GM18520 (cell line): ENCODE measurements at regions not wholly inside any gene's neighbourhood (a gene's known extent, or its start where the extent isn't known, plus 50 kb on each side); places are given as distances from the start of the nearest gene placed in this dataset.

ENCODE experiments used
- ATAC-seq: cut with Tn5 transposase; IDR thresholded peaks from one replicate; pipeline ENCODE4 v1.9.1; 2021; ENCODE audit not compliant: unreplicated experiment

DNA sequence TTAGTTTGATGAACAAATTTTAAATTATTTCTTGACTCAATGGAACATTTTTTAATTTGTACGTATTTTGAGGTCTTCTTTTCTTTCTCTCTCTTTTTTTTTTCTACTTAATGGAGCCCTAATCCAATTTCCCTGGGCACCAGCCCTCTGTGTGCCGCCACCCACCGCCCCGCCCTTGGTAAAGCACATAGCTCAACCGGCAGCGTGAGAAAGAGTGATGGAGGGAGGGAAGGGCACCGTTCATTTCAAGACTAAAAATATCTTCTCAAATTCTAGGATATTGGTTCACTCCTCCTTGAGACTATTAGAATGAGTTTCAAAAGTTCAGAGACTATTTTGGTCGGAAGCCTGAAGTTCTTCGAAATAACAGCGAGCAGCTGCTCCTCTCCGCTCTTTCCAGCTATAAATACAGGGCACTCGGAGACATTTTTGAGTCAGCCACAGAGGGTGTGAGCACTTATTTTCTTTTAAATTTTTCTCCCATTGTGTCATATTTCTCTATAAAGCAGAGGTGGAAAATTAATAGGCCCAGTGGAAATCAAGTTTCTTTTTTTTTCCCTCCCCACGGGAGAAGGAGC lies 731.7 kb upstream of the ID2 start:
- no peak for ATAC-seq

DNA sequence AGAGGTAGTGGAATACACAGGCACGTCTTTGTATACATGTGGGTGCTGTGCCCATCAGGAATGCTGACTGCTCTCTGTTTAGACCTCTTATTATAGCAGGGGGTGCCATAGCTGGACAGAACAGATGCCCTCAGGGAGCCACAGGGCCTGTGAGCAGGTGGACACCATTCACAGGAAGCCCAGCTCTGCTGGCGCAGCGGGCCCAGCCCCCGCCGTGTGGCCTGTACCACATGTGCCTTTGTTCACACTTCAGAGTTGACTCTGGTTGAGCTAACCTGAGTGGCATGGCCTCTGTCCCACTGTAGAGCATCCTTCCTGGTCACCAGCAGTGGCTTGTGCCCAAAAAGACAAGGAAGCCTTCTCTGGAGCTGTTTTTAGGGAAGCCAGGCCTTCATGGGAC lies 730.9 kb upstream of the ID2 start:
- ATAC-seq = no peak

DNA sequence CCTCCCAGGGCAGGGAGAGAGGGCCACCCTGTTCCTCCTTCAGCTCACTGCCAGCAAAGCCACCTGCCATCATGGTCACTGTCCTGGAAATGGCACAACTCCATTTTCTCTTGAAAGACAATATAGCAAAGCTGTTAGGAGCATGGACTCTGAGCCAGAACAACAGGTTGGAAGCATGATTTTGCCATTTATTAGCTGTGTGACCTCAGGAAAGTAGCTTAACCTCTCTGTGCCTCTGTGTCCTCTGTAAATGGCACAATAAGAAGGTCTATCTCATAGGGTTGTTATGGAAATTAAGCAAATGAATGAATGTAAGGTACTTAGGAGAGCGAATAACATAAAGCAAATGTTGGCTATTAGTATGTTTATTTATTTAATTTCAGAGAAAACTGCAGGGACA lies 730.4 kb upstream of the ID2 start:
- ATAC-seq = no peak

DNA sequence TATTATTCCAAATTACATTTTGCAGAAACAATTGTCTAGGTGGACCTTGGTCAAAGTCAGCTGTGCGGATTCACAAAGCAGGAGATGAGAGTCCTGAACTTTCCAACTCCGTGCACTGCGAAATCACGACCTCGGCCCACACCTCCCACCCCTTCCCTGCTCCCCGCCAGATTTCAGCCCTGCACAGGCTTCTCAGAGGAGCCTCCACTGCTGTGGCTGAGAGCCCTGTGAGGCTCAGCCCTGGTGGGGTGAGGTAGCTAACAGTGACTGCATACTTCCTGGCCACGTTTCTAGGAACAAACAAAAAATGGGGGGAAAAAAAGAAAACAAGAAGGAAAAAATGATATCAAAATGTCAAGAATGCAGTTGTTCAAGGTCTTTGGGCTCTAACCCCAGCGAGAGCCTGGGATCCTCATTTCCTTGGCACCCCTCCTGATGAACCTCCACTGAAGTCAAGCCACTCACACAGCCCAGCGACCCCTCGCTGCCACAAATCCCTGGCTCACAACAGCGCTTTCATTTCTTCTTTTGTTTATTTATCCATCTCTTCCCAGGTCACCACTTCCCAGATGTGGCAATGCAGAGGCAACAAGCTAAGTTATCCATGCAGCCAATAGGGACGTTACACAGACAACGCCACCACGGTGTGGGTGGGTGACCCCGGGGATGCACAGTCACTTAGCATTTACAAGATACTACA lies 729.7 kb upstream of the ID2 start:
- ATAC-seq = no peak

DNA sequence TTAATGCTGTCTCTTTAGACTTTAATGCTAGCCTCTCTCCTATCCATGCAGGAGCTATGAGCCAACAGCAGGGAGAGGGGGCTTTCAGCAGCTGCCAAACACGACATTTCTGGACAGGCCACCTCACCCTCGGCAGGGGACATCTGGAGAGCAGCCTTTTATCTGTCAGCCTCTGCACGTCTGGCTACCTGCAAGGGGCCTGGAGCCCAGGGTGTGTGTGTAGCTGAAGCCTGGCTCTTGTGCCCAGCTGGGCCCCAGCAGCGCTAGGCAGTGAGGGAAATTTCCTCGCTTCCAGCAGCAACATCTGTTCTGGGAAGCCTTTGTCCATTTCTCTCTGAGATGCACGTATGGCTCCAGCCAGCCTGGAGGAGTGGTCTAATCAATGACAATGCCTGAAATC lies 728.7 kb upstream of the ID2 start:
- no peak for ATAC-seq

DNA sequence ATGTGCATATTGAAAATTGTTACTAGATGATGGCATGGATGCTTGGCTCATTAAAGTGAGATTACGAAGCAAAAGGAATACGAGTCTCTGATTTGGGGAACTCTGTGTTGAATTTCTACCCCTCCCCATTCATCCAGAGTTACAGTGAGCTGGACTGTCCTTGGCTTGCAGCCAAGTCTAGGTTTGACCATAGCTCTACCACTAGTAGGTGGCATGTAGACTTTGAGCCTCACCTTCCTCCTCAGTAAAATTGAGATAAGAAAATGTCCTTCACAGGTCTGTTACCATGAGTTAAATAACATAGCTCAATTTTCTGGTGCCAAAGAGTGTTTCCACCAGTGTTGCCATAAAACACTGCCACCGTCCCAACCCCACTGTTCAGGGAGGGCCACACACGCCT lies 727.6 kb upstream of the ID2 start:
- ATAC-seq = no peak

DNA sequence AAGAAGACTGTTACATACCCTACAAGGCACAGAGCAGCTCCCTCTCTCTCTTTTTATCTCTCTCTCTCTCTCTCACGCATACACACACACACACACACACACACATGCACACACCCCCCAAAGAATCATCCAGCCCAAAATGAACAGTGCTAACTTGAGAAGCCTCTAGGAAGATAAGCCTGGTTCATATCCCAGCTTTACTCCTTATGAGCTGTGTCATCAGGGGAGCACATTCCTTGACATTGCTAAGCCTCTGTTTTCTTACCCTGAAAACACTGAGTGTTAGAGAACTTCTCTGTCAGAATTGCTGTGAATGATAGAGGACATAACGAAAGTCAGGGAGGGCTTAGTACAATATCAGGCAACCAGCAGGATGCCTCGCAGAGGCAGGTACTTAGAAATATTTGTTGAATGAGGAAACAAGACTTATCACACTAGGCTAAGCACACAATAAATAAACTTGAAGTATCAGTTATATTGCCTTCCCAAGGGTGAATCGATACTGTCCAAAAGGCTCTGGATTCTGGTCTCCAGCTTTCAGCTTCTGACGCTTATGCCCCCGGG lies 725.6 kb upstream of the ID2 start:
- no peak for ATAC-seq

DNA sequence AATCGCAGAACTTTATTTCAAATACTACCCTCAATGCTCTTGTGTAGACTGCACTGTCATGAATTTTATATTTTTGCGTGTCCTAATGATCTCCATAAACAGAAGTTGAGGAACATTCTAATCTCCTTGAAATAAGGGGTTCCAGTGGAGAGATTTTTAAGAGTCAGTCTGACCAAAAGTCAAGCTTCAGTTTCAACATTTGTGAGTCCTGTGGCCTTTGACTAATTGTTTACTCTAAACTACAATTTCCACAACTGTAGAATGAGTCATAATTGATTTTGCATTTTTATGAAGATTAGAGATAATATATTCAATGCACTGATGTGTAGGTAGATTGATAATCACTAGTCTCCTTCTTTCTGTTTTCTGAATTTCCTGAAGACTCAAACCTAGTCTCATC lies 720.3 kb upstream of the ID2 start:
- ATAC-seq = no peak

DNA sequence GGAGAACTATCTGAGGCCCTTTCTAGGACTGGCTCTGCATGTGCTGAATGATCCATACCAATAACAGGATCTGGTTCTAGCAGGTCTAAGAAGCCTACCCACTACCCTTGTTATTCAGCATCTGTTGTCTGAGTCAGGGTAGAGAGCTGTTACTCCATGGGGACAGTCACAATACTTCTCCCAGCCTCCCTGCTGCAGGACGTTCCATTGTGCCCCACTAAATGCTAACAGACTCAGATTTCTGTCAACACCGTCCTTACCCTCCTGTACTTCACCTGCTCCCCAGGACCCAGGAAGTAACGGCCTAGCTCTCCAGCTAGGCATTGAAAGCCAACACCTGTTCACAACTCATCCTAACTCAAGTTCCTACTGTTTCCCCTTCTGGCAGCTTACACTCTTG lies 719.7 kb upstream of the ID2 start:
- no peak for ATAC-seq

DNA sequence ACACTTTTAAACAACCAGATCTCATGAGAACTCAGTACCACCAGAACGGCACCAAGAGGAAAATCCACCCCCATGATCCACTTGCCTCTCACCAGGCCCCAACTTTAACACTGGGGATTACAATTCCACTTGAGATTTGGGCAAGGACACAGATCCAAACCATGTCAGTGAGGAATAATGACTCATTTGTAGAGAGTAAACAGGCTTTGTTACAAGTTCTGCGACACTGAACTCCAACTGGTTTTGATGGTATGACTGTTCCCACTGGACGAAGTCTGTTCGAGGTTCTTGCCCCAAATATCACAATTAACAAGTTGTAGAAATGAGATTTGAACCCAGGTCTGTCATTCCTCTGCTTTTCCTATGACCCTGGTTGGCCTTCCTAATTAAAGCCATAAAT lies 718.1 kb upstream of the ID2 start:
- ATAC-seq = no peak

DNA sequence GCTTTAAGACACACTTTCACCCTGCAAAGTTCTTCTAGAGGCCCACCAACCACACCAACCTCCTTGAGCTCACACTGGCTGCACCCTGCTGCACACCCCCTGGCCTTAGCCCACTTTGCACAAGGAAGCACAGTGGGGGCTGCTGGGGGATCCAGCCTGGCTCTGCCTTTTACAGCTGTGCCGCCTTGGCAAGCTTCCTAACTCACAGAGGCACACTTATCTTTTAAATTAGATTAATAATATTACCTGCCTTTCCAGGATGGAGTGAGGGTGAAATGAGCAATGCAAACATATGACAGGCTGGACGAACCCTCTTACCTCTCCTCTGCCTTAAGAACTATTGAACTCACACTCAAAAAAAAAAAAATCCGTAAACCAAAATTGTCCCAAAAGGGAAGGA lies 715.8 kb upstream of the ID2 start:
- no peak for ATAC-seq

DNA sequence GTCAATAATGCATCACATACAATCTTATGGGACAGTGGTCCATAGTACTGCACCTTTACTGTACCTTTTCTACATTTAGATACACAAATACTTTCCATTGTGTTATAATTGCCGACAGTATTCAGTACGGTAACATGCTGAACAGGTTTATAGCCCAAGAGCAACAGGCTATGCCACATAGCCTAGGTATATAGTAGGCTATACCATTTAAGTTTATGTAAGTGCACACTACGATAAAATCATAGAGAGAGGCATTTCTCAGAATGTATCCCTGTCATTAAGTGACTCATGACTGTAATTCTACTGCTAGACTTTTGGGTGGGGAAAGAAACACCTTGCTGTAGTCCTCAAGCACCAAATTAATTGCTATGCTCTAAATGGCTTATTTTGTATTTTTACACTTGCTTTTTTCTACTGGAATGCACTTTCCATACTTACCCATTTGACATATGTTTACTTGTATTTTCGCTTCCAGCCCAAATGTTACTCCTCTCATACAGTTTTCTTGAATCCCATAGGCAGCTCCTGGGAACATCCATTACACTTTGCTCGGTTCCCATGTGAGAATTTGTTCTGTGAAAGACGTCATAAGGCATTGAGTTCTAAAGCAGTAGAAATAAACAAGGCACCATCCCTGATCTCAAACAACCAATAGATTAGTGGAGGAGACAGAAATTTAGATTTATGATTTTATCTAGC lies 714.0 kb upstream of the ID2 start:
- ATAC-seq = no peak

DNA sequence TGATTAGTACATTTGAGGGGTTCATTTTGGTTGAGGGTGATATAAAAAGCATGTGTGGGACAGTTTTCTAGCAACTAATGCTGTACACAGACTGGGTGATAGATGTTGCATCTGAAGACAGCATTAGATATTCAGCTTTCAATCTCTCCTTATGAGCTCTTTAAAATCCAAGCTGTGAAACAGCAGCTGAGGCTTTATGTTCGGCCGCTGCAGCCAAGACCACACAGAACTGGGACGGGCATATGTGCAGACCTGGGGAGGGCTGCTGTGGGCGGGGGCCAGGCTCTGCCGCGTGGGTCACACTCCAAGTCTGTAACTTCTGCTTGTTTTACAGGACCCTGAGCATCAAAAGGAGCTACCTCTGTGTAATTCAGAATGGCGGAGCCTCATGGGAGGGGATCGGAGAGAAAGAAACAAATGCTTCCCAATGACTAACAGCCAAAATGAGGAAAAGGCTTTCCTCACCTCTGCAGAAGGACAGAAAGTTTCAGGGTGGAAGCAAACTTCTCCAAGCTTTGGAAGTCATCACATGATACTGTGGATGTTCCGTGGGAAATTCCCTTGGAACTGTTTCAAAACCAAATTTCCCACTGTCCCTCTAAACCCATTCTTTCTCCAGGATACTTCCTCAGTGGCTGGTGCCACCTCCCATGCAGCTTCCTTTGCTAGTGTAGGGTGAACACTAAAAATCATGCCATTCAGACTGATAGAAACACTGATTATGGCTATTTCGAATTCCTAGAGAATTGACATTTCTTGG lies 711.9 kb upstream of the ID2 start:
- no peak for ATAC-seq

DNA sequence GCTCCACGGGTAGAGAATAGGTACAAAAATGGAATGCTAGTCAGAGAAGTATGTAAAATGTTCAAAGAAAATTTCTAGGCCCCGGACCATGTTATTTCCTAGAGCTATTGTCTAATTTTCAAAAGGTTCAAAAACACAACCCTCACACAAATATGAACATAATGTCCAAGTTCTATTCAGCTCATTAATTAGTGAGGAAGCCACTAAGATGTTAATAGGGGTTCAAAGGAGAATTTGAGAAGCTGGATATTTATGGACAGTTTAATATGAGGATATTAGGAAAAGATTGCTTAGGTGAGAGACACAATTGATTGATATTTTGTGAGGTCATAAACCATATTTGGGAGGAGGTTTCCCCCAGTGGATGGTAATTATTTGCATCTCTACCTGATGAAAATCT lies 710.6 kb upstream of the ID2 start:
- ATAC-seq = no peak

DNA sequence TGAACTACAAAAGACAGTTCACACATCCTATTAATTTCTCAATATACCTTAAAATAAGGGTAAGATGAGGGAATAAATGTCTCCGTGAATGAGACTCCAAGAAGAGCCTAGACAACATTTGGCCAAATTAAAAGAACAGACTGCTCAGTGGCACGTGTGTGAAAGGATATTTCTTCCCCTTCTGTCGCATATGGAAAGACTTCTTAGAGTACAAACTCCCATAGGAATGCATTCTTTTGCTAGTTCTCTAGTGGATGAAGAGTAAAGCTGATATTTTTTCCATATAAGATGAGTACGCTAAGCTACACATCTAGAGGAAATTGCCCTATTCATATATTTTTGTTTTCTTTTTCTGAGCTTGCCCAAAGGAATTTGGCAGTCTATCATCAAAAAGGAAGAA lies 710.0 kb upstream of the ID2 start:
- ATAC-seq = no peak

DNA sequence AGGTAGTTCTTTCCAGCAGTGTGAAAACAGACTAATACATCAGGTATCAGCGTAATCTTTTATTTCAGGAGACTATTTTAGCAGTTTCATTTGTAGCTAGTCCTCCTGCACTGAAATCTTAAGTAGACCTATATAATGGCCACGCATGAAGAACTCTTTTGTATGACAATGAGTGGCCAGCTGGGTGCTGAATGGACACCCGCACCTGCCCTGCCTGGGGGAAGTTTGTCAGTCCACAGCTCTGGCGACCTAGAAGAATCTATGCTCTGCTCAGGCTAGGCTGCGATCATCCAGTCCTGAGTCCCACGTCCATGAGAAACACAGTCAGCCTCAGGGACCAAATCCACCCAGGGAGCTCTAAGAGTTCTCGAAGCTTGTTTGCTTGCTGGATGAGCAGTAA lies 709.2 kb upstream of the ID2 start:
- ATAC-seq = no peak

DNA sequence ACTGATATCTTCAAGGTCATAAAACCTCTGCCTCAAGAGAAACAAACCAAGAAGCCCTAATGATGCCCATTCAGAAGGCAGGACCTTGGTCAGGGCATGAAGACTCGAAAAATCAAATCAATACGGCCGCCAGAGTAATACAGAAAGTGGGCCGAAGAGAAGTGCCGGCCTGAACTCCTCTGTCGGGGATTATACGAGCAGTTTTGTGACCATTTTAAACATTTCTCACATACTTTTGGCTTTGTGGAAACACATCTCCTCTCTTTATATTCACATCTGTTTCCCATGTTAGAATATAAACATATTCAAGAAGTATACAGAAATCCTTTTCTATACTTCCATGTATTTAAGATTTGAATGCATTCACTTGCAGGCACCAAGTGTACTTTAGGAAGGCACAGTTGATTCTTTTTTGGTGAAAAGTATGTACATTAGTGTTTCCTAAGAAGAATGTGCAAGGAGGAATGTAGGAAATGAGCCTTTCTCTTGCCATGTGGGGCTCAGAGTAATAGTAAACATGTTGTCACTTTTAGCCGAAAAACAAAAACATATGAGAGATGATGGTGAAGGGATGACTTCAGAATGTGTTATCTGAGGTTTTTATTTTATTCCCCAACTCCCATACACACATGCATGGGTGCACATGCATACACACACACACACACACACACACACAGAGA lies 707.9 kb upstream of the ID2 start:
- no peak for ATAC-seq

DNA sequence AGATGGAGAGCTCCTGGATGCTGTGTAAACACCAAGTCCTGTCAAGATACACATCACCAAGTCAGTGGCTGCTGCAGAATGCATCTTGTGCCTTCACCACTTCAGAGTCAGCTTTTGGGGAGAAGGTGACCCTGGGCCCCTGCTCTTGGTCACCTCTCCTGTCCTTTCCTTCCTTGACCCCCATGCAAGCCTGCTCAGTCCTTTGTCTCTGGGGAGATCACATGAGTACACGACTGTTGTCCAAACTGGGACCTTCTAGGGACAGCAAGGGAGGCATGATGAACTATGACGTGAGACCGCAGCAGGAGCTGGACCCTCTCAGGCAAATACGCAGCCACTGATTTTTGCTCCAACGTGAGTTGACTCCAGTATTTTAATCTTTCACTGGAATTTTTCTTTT lies 706.9 kb upstream of the ID2 start:
- ATAC-seq = no peak

DNA sequence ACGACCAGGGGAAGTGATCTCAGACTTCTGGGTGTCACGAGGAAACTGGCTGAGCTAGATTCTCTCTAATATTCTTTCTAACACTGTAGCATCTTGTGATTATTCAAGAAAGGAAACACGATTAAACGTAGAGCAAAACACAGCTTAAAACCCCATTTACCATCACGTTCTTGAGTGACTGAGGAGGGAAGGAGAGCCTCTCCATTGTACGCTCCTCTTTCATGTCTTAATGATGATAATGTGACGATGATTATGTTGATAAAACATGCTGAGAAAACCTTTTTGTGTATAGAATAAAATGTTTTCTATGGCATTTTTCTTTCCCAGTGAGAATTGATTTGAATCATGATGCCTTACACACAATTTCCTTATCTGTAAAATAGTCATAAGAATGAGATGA lies 705.6 kb upstream of the ID2 start:
- ATAC-seq = no peak

DNA sequence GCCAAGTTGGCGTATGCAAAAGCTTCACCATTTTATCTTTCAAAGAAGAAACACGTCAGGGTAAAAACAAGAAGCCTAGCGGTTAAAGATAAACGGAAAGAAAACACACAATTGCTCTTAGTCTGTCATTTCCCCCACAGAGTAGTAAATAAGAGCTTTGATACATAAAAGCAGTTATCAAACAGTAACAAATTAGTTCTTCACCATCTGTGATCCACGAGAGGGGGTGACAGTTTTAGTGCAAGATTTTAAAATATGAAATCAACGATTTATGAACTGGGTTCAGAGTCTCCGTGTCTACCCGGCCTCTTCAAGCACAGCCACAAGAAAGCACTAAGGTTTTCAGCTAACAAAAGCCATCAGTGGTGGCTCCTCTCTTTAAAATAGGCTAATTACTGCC lies 703.9 kb upstream of the ID2 start:
- no peak for ATAC-seq

DNA sequence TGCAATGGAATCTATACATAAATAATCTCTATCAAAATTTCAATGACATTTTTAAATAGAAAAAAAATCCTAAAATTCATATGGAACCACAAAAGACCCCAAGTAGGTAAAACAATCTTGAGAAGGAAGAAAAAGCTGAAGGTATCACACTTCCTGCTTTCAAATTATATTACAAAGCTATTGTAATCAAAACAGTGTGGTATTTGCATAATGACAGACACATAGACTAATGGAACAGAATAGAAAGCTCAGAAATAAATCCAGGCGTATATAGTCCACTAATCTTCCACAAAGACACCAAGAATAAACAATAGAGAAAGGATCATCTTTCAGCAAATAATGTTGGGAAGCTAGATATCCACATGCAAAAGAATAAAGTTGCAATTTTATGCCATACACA lies 699.8 kb upstream of the ID2 start:
- ATAC-seq = no peak
